GM18517 (cell line): ENCODE measurements at regions not wholly inside any gene's neighbourhood (a gene's known extent, or its start where the extent isn't known, plus 50 kb on each side); places are given as distances from the start of the nearest gene placed in this dataset.
"Not testable (repeated sequence)": the region's sequence is repeated elsewhere in the genome, so short reads cannot be mapped to it uniquely, and the experiment has no call there.

Experiments used
- ATAC-seq: cut with Tn5 transposase; IDR thresholded peaks from one replicate; pipeline ENCODE4 v1.9.1; 2021; ENCODE audit warnings: mild to moderate bottlenecking, moderate library complexity; ENCODE audit not compliant: unreplicated experiment

GRCh38 chr7:85805656-85806055 lies 618.8 kb upstream of the SEMA3D start:
- ATAC-seq: no peak

GRCh38 chr7:85805249-85805648 lies 618.4 kb upstream of the SEMA3D start:
- ATAC-seq: no peak

GRCh38 chr7:85802211-85802610 lies 615.4 kb upstream of the SEMA3D start:
- no peak for ATAC-seq

- no peak for ATAC-seq
Observed at GRCh38 chr7:85796956-85797355, 610.1 kb upstream of the SEMA3D start.

GRCh38 chr7:85791098-85791497 lies 604.2 kb upstream of the SEMA3D start:
- not testable (repeated sequence) for ATAC-seq

- no peak for ATAC-seq
Observed at GRCh38 chr7:85781606-85782005, 594.8 kb upstream of the SEMA3D start.

GRCh38 chr7:85776691-85777345 lies 590.0 kb upstream of the SEMA3D start:
- no peak for ATAC-seq

- ATAC-seq: no peak
Observed at GRCh38 chr7:85775431-85775830, 588.6 kb upstream of the SEMA3D start.

GRCh38 chr7:85774986-85775385 lies 588.1 kb upstream of the SEMA3D start:
- no peak for ATAC-seq

GRCh38 chr7:85773116-85773728 lies 586.4 kb upstream of the SEMA3D start:
- ATAC-seq: no peak

GRCh38 chr7:85771516-85771915 lies 584.7 kb upstream of the SEMA3D start:
- ATAC-seq: no peak

GRCh38 chr7:85770332-85770731 lies 583.5 kb upstream of the SEMA3D start:
- ATAC-seq: no peak

GRCh38 chr7:85765698-85766298 lies 578.9 kb upstream of the SEMA3D start:
- ATAC-seq: no peak

GRCh38 chr7:85764034-85764433 lies 577.2 kb upstream of the SEMA3D start:
- no peak for ATAC-seq

GRCh38 chr7:85757348-85757747 lies 570.5 kb upstream of the SEMA3D start:
- ATAC-seq: no peak

GRCh38 chr7:85750454-85750949 lies 563.6 kb upstream of the SEMA3D start:
- ATAC-seq: peak; percentile 99

- ATAC-seq: no peak
Observed at GRCh38 chr7:85749696-85750453, 563.0 kb upstream of the SEMA3D start.

- no peak for ATAC-seq
Observed at GRCh38 chr7:85748861-85749260, 562.0 kb upstream of the SEMA3D start.

GRCh38 chr7:85737426-85737825 lies 550.6 kb upstream of the SEMA3D start:
- ATAC-seq: no peak

GRCh38 chr7:85736085-85736484 lies 549.2 kb upstream of the SEMA3D start:
- no peak for ATAC-seq

GRCh38 chr7:85734823-85735222 lies 548.0 kb upstream of the SEMA3D start:
- no peak for ATAC-seq
